ENCODE measurements at regions not wholly inside any gene's neighbourhood (a gene's known extent, or its start where the extent isn't known, plus 50 kb on each side); places are given as distances from the start of the nearest gene placed in this dataset.
"Not testable (repeated sequence)": the region's sequence is repeated elsewhere in the genome, so short reads cannot be mapped to it uniquely, and the experiment has no call there.

GRCh38 chr17:30693772-30694171 lies 130.7 kb downstream of the CRLF3 start:
- peak; percentile 65 for TF ChIP-seq CTCF (IDR thresholded peaks at IDR 0.05)
- not testable (repeated sequence) for TF ChIP-seq EZH2 (IDR thresholded peaks at IDR 0.05; ENCODE audit: borderline replicate concordance, insufficient read depth, low read depth, low read length, poor library complexity, severe bottlenecking)
